ENCODE measurements at regions not wholly inside any gene's neighbourhood (a gene's known extent, or its start where the extent isn't known, plus 50 kb on each side); places are given as distances from the start of the nearest gene placed in this dataset.

GRCh38 chr15:85964471-85964870, 115.2 kb upstream of the AGBL1 start:
- Histone ChIP-seq H2AFZ (ENCODE audit: insufficient read depth, low read depth, low read length, poor library complexity, severe bottlenecking) (no peak overlapping the region), H3K4me2 (replicated peaks; ENCODE audit: low read depth, low read length, poor library complexity, severe bottlenecking) (no peak overlapping the region), H3K9ac (ENCODE audit: low read length) (no peak overlapping the region), H3K4me1 (ENCODE audit: control insufficient read depth in 2 of 2, insufficient read depth in 2 of 2, low read length in 2 of 2) (no peaks in the 10 kb centered on the region), H3K4me3 (ENCODE audit: control extremely low read depth in 1 of 5, extremely low read depth in 1 of 5, insufficient read depth in 1 of 5, low read depth in 2 of 5, low read length in 4 of 5) (no peak overlapping the region), H3K27ac (ENCODE audit: low read length in 2 of 2) (no peak overlapping the region), H3K27me3 (replicated peaks in 1 of 4; ENCODE audit: control extremely low read depth in 1 of 4, control insufficient read depth in 3 of 4, insufficient read depth in 4 of 4, low read length in 3 of 4) (no peaks in the 10 kb centered on the region), H3K79me2 (ENCODE audit: control insufficient read depth, insufficient read depth, low read length) (no peaks in the 10 kb centered on the region), H3K36me3 (replicated peaks in 1 of 2; ENCODE audit: control extremely low read depth in 1 of 2, control insufficient read depth in 1 of 2, extremely low read depth in 1 of 2, insufficient read depth in 2 of 2, low read length in 1 of 2) (no peaks in the 10 kb centered on the region), H4K20me1 (ENCODE audit: control insufficient read depth, insufficient read depth, low read length, poor library complexity, severe bottlenecking) (no peaks in the 10 kb centered on the region), H3K9me3 (ENCODE audit: control extremely low read depth in 1 of 3, control insufficient read depth in 2 of 3, insufficient read depth in 1 of 3, low read length in 2 of 3) (peaks cover 0 to 3% (median 0%) of the 10 kb centered on the region in 3 donors)
- ATAC-seq (ENCODE audit: low read depth) (no peak), DNase-seq (no peak)
- ChIA-PET POLR2A (no interaction called here), CTCF (no interaction called here)
- Mint-ChIP-seq H3K27ac (no peak overlapping the region), H3K4me3 (no peak overlapping the region), H3K4me1 (no peaks in the 10 kb centered on the region), H3K27me3 (peaks cover 4% of the 10 kb centered on the region), H3K9me3 (ENCODE audit: insufficient read depth) (no peaks in the 10 kb centered on the region)
- intact Hi-C loops (cut with micrococcal nuclease) = no loop called here
- 42% methylated on average over 2 of the region's 2 CpGs for WGBS (ENCODE audit: insufficient coverage)
- TF ChIP-seq EZH2 (IDR thresholded peaks at IDR 0.05; ENCODE audit: borderline replicate concordance, insufficient read depth, low read depth, low read length, poor library complexity, severe bottlenecking) (no peak), CTCF (IDR thresholded peaks at IDR 0.05) (no peak)

- H3K79me2 ChIP-seq (ENCODE audit: control insufficient read depth, insufficient read depth, low read length) = no peaks in the 10 kb centered on the region
- DNase-seq (no peak), ATAC-seq (ENCODE audit: low read depth) (no peak)
- TF ChIP-seq EZH2 (IDR thresholded peaks at IDR 0.05; ENCODE audit: borderline replicate concordance, insufficient read depth, low read depth, low read length, poor library complexity, severe bottlenecking) (no peak), CTCF (IDR thresholded peaks at IDR 0.05) (no peak)
- Mint-ChIP-seq H3K4me1 (no peaks in the 10 kb centered on the region), H3K27me3 (peaks cover 4% of the 10 kb centered on the region), H3K27ac (no peak overlapping the region), H3K9me3 (ENCODE audit: insufficient read depth) (no peaks in the 10 kb centered on the region), H3K4me3 (no peak overlapping the region)
- no peak overlapping the region for H3K9ac ChIP-seq (ENCODE audit: low read length)
- H3K4me1 ChIP-seq (ENCODE audit: control insufficient read depth in 2 of 2, insufficient read depth in 2 of 2, low read length in 2 of 2) = no peaks in the 10 kb centered on the region
- no peak overlapping the region for H3K4me3 ChIP-seq (ENCODE audit: control extremely low read depth in 1 of 5, extremely low read depth in 1 of 5, insufficient read depth in 1 of 5, low read depth in 2 of 5, low read length in 4 of 5)
- H3K4me2 ChIP-seq (replicated peaks; ENCODE audit: low read depth, low read length, poor library complexity, severe bottlenecking) = no peak overlapping the region
- no peaks in the 10 kb centered on the region for H4K20me1 ChIP-seq (ENCODE audit: control insufficient read depth, insufficient read depth, low read length, poor library complexity, severe bottlenecking)
- CTCF ChIA-PET = no interaction called here
- H3K9me3 ChIP-seq (ENCODE audit: control extremely low read depth in 1 of 3, control insufficient read depth in 2 of 3, insufficient read depth in 1 of 3, low read length in 2 of 3) = no peaks in the 10 kb centered on the region
- no peaks in the 10 kb centered on the region for H3K27me3 ChIP-seq (replicated peaks in 1 of 4; ENCODE audit: control extremely low read depth in 1 of 4, control insufficient read depth in 3 of 4, insufficient read depth in 4 of 4, low read length in 3 of 4)
- intact Hi-C loops (cut with micrococcal nuclease) = no loop called here
- H3K27ac ChIP-seq (ENCODE audit: low read length in 2 of 2) = no peak overlapping the region
- no peak overlapping the region for H2AFZ ChIP-seq (ENCODE audit: insufficient read depth, low read depth, low read length, poor library complexity, severe bottlenecking)
- 100% methylated on average over 1 of the region's 2 CpGs for WGBS (ENCODE audit: insufficient coverage)
- H3K36me3 ChIP-seq (replicated peaks in 1 of 2; ENCODE audit: control extremely low read depth in 1 of 2, control insufficient read depth in 1 of 2, extremely low read depth in 1 of 2, insufficient read depth in 2 of 2, low read length in 1 of 2) = no peaks in the 10 kb centered on the region
- POLR2A ChIA-PET = no interaction called here
These were observed 112.1 kb upstream of the AGBL1 start for GRCh38 chr15:85967553-85967952.

Data from B cell (primary cell).